ENCODE measurements at regions not wholly inside any gene's neighbourhood (a gene's known extent, or its start where the extent isn't known, plus 50 kb on each side); places are given as distances from the start of the nearest gene placed in this dataset.

DNA sequence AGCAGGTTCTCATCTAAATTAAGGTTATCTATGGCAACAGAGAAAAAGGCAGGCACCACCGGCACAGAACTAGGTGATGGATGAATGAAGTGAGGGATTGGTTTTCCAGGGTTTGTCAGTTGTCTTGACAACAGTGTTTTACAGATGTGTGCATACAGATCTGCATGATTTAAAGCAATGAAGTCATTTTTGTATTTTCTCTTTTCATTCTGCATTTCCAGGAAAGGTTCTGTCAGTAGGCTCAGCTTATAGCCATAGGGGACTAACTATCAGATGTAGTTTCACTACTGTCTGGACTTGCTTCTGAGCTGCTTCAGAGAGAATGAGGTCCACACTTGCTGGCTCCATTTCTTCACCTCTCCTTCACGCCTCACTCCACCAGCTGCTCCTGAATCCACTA, 98.2 kb upstream of the LMO4 start:
- POLR2A ChIA-PET, result no interaction called here
- dilution Hi-C loops (cut with MboI; ENCODE audit: extremely low pct_ligation_motif_present, low sequenced_read_pairs), result no loop called here

More for the DNA sequence above, 98.2 kb upstream of the LMO4 start:
- FAIRE-seq (no peak), DNase-seq (ENCODE audit: low read depth, low spot score) (no peak)
- intact Hi-C loops (cut with micrococcal nuclease), result no loop called here
- CTCF ChIA-PET, result interaction anchor here (0.6 kb wide), 1 partner anchor 25 kb away, joined by 3 read pairs; no protein-coding TSS in a partner anchor
- Histone ChIP-seq H4K20me1 (replicated peaks; ENCODE audit: control insufficient read depth, extremely low read depth, insufficient read depth, low read length) (no peaks in the 10 kb centered on the region), H3K4me1 (ENCODE audit: control insufficient read depth, extremely low read depth, insufficient read depth, low read length) (peaks cover 16% of the 10 kb centered on the region), H3K9me3 (replicated peaks; ENCODE audit: control insufficient read depth, insufficient read depth, low read length) (no peaks in the 10 kb centered on the region), H3K9ac (replicated peaks; ENCODE audit: extremely low read depth, insufficient read depth, low read length) (no peak overlapping the region), H3K36me3 (ENCODE audit: control insufficient read depth in 2 of 2, extremely low read depth in 1 of 2, insufficient read depth in 2 of 2, low read length in 2 of 2) (no peaks in the 10 kb centered on the region), H3K9me1 (replicated peaks; ENCODE audit: control insufficient read depth, extremely low read depth, insufficient read depth, low read length) (no peaks in the 10 kb centered on the region), H3K79me2 (ENCODE audit: control insufficient read depth, insufficient read depth, low read length) (no peaks in the 10 kb centered on the region), H2AFZ (ENCODE audit: low read depth, low read length) (no peak overlapping the region), H3K27ac (ENCODE audit: insufficient read depth, low read depth, low read length) (no peak overlapping the region), H3K4me2 (ENCODE audit: insufficient read depth, low read length) (no peak overlapping the region), H3K4me3 (replicated peaks in 1 of 3; ENCODE audit: insufficient read depth in 1 of 3, low read depth in 1 of 3, low read length in 3 of 3) (no peak overlapping the region), H3K27me3 (ENCODE audit: control insufficient read depth in 2 of 2, insufficient read depth in 2 of 2, low read length in 2 of 2) (peaks cover 0 to 6% of the 10 kb centered on the region in 2 experiments)
- no TSS peak for BruUV-seq (replicated peaks)
- TF ChIP-seq POLR2A (IDR thresholded peaks at IDR 0.05; ENCODE audit: low read depth, low read length), result no peak
- TF ChIP-seq MYC (IDR thresholded peaks at IDR 0.05; ENCODE audit: low read depth, low read length), result no peak
- TF ChIP-seq, protein P1, sequence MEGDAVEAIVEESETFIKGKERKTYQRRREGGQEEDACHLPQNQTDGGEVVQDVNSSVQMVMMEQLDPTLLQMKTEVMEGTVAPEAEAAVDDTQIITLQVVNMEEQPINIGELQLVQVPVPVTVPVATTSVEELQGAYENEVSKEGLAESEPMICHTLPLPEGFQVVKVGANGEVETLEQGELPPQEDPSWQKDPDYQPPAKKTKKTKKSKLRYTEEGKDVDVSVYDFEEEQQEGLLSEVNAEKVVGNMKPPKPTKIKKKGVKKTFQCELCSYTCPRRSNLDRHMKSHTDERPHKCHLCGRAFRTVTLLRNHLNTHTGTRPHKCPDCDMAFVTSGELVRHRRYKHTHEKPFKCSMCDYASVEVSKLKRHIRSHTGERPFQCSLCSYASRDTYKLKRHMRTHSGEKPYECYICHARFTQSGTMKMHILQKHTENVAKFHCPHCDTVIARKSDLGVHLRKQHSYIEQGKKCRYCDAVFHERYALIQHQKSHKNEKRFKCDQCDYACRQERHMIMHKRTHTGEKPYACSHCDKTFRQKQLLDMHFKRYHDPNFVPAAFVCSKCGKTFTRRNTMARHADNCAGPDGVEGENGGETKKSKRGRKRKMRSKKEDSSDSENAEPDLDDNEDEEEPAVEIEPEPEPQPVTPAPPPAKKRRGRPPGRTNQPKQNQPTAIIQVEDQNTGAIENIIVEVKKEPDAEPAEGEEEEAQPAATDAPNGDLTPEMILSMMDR (IDR thresholded peaks at IDR 0.05; ENCODE audit: extremely low read depth in 1 of 2, insufficient read depth in 1 of 2, low read depth in 1 of 2, low read length in 2 of 2), result no peak
- no peak for TF ChIP-seq POLR2AphosphoS5 (IDR thresholded peaks at IDR 0.05; ENCODE audit: insufficient read depth, low read depth, low read length)
- TF ChIP-seq EZH2 (IDR thresholded peaks at IDR 0.05; ENCODE audit: borderline replicate concordance, low read depth, low read length, severe bottlenecking), result no peak
- no peak for TF ChIP-seq GATA2 (IDR thresholded peaks at IDR 0.05; ENCODE audit: insufficient read depth, insufficient read length, low read depth, low read length)
- TF ChIP-seq, protein P2, sequence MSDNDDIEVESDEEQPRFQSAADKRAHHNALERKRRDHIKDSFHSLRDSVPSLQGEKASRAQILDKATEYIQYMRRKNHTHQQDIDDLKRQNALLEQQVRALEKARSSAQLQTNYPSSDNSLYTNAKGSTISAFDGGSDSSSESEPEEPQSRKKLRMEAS (IDR thresholded peaks at IDR 0.05; ENCODE audit: insufficient read depth, insufficient read length), result no peak
- no peak for TF ChIP-seq FOS (IDR thresholded peaks at IDR 0.05; ENCODE audit: borderline replicate concordance, insufficient read depth, low read length)
- no peak for TF ChIP-seq JUN (IDR thresholded peaks at IDR 0.05; ENCODE audit: borderline replicate concordance, insufficient read depth, insufficient read length, low read depth)
